Activated CD8-positive, alpha-beta memory T cell treated with anti-CD3 and anti-CD28 coated beads, Interleukin-2, amount 10 ng/mL, durations not matched to agents 7 days and 5 days (primary cell): ENCODE measurements at regions not wholly inside any gene's neighbourhood (a gene's known extent, or its start where the extent isn't known, plus 50 kb on each side); places are given as distances from the start of the nearest gene placed in this dataset.
"Not testable (repeated sequence)": the region's sequence is repeated elsewhere in the genome, so short reads cannot be mapped to it uniquely, and the experiment has no call there.

Source experiments
- ATAC-seq: fragments of 150-1000 bp; cut with Tn5 transposase; one replicate; pipeline ENCODE4 v1.10.0; 2021; ENCODE audit warnings: moderate library complexity
- CTCF ChIA-PET: fragments of 350-600 bp; sonication (Branson Sonifier 250); formaldehyde crosslinking; loops from one replicate; lab custom pipeline; 2021; ENCODE audit warnings: antibody characterized with exemption; lab: Charles Lee
- DNase-seq: peaks from one replicate; pipeline ENCODE4 v3.0.0-alpha.2; 2020
- H3K27ac Mint-ChIP-seq: one replicate; pipeline ENCODE4 v1.8.0; 2021; ENCODE audit warnings: mild to moderate bottlenecking, mixed read lengths
- H3K27me3 Mint-ChIP-seq: one replicate; pipeline ENCODE4 v1.8.0; 2021; ENCODE audit warnings: mixed read lengths
- H3K36me3 Mint-ChIP-seq: one replicate; pipeline ENCODE4 v1.8.0; 2021; ENCODE audit warnings: mild to moderate bottlenecking, mixed read lengths
- H3K4me1 Mint-ChIP-seq: one replicate; pipeline ENCODE4 v1.8.0; 2021; ENCODE audit warnings: mixed read lengths
- H3K4me3 Mint-ChIP-seq: one replicate; pipeline ENCODE4 v1.8.0; 2021; ENCODE audit warnings: mild to moderate bottlenecking, moderate library complexity, mixed read lengths
- H3K9me3 Mint-ChIP-seq: one replicate; pipeline ENCODE4 v1.8.0; 2022; ENCODE audit warnings: low read depth, mixed read lengths

- ATAC-seq: no peak
- H3K4me3 Mint-ChIP-seq: no peak overlapping the region
- CTCF ChIA-PET: no interaction called here
- no peaks in the 10 kb centered on the region for H3K4me1 Mint-ChIP-seq
- no peak for DNase-seq
- peaks cover 11% of the 10 kb centered on the region for H3K9me3 Mint-ChIP-seq
- peaks cover 6% of the 10 kb centered on the region for H3K27me3 Mint-ChIP-seq
- H3K27ac Mint-ChIP-seq: no peak overlapping the region
- H3K36me3 Mint-ChIP-seq: peaks cover 9% of the 10 kb centered on the region
Measured at GRCh38 chr21:35449846-35450245, 400.7 kb upstream of the RUNX1 start.

- H3K4me3 Mint-ChIP-seq: no peak overlapping the region
- ATAC-seq: no peak
- peaks cover 9% of the 10 kb centered on the region for H3K36me3 Mint-ChIP-seq
- no peak for DNase-seq
- peaks cover 11% of the 10 kb centered on the region for H3K9me3 Mint-ChIP-seq
- H3K4me1 Mint-ChIP-seq: no peaks in the 10 kb centered on the region
- peaks cover 14% of the 10 kb centered on the region for H3K27me3 Mint-ChIP-seq
- no peak overlapping the region for H3K27ac Mint-ChIP-seq
- CTCF ChIA-PET: no interaction called here
Measured at GRCh38 chr21:35448876-35449599, 399.9 kb upstream of the RUNX1 start.

GRCh38 chr21:35444391-35444790, 395.3 kb upstream of the RUNX1 start:
- H3K27ac Mint-ChIP-seq: no peak overlapping the region
- no peaks in the 10 kb centered on the region for H3K4me1 Mint-ChIP-seq
- H3K9me3 Mint-ChIP-seq: no peaks in the 10 kb centered on the region
- no peak overlapping the region for H3K4me3 Mint-ChIP-seq
- H3K36me3 Mint-ChIP-seq: no peaks in the 10 kb centered on the region
- CTCF ChIA-PET: no interaction called here
- peaks cover 26% of the 10 kb centered on the region for H3K27me3 Mint-ChIP-seq
- ATAC-seq (no peak), DNase-seq (no peak)

GRCh38 chr21:35441868-35442582, 392.9 kb upstream of the RUNX1 start:
- no peak overlapping the region for H3K4me3 Mint-ChIP-seq
- no peak overlapping the region for H3K27ac Mint-ChIP-seq
- peaks cover 41% of the 10 kb centered on the region for H3K27me3 Mint-ChIP-seq
- ATAC-seq: no peak
- no peaks in the 10 kb centered on the region for H3K9me3 Mint-ChIP-seq
- peaks cover 6% of the 10 kb centered on the region for H3K4me1 Mint-ChIP-seq
- DNase-seq: no peak
- CTCF ChIA-PET: interaction anchor here (1.6 kb wide), 1 partner anchor 749 kb away, joined by 4 read pairs; no protein-coding TSS in a partner anchor
- H3K36me3 Mint-ChIP-seq: no peaks in the 10 kb centered on the region

GRCh38 chr21:35438643-35439404, 389.7 kb upstream of the RUNX1 start:
- no peak for ATAC-seq
- no peaks in the 10 kb centered on the region for H3K36me3 Mint-ChIP-seq
- H3K4me3 Mint-ChIP-seq: no peak overlapping the region
- no peaks in the 10 kb centered on the region for H3K9me3 Mint-ChIP-seq
- CTCF ChIA-PET: no interaction called here
- H3K27ac Mint-ChIP-seq: no peak overlapping the region
- peaks cover 6% of the 10 kb centered on the region for H3K4me1 Mint-ChIP-seq
- peaks cover 48% of the 10 kb centered on the region for H3K27me3 Mint-ChIP-seq
- no peak for DNase-seq

GRCh38 chr21:35437941-35438340, 388.8 kb upstream of the RUNX1 start:
- ATAC-seq (no peak), DNase-seq (no peak)
- CTCF ChIA-PET: interaction anchor here (1.7 kb wide), 1 partner anchor 692 kb away, joined by 6 read pairs; no protein-coding TSS in a partner anchor
- H3K9me3 Mint-ChIP-seq: no peaks in the 10 kb centered on the region
- H3K36me3 Mint-ChIP-seq: no peaks in the 10 kb centered on the region
- H3K4me1 Mint-ChIP-seq: peaks cover 6% of the 10 kb centered on the region
- H3K27ac Mint-ChIP-seq: no peak overlapping the region
- no peak overlapping the region for H3K4me3 Mint-ChIP-seq
- H3K27me3 Mint-ChIP-seq: peaks cover 48% of the 10 kb centered on the region

GRCh38 chr21:35436899-35437298, 387.8 kb upstream of the RUNX1 start:
- H3K4me1 Mint-ChIP-seq: peaks cover 6% of the 10 kb centered on the region
- DNase-seq (no peak), ATAC-seq (no peak)
- no peak overlapping the region for H3K4me3 Mint-ChIP-seq
- peaks cover 45% of the 10 kb centered on the region for H3K27me3 Mint-ChIP-seq
- H3K27ac Mint-ChIP-seq: no peak overlapping the region
- H3K36me3 Mint-ChIP-seq: no peaks in the 10 kb centered on the region
- H3K9me3 Mint-ChIP-seq: no peaks in the 10 kb centered on the region
- CTCF ChIA-PET: interaction anchor here (0.7 to 1.7 kb wide), 2 partner anchors 119 to 691 kb away, joined by 4 to 6 read pairs; no protein-coding TSS in a partner anchor

- peaks cover 52% of the 10 kb centered on the region for H3K27me3 Mint-ChIP-seq
- H3K36me3 Mint-ChIP-seq, H3K27ac Mint-ChIP-seq, H3K4me1 Mint-ChIP-seq, H3K4me3 Mint-ChIP-seq, DNase-seq, H3K9me3 Mint-ChIP-seq, ATAC-seq, CTCF ChIA-PET: not testable (repeated sequence)
Measured at GRCh38 chr21:35432601-35433000, 383.5 kb upstream of the RUNX1 start.

GRCh38 chr21:35430260-35430659, 381.2 kb upstream of the RUNX1 start:
- DNase-seq (no peak), ATAC-seq (no peak)
- CTCF ChIA-PET: interaction anchor here (1.5 kb wide), 1 partner anchor 410 kb away, joined by 3 read pairs; no protein-coding TSS in a partner anchor
- no peaks in the 10 kb centered on the region for H3K9me3 Mint-ChIP-seq
- no peak overlapping the region for H3K4me3 Mint-ChIP-seq
- no peak overlapping the region for H3K27ac Mint-ChIP-seq
- peaks cover 55% of the 10 kb centered on the region for H3K27me3 Mint-ChIP-seq
- no peaks in the 10 kb centered on the region for H3K36me3 Mint-ChIP-seq
- peaks cover 14% of the 10 kb centered on the region for H3K4me1 Mint-ChIP-seq

GRCh38 chr21:35428937-35429336, 379.8 kb upstream of the RUNX1 start:
- Mint-ChIP-seq H3K4me1 (peaks cover 14% of the 10 kb centered on the region), H3K27ac (no peak overlapping the region), H3K4me3 (no peak overlapping the region), H3K27me3 (peaks cover 45% of the 10 kb centered on the region), H3K9me3 (no peaks in the 10 kb centered on the region), H3K36me3 (no peaks in the 10 kb centered on the region)
- DNase-seq (no peak), ATAC-seq (no peak)
- CTCF ChIA-PET: no interaction called here

- no peak for ATAC-seq
- no peak overlapping the region for H3K4me3 Mint-ChIP-seq
- no peak overlapping the region for H3K27ac Mint-ChIP-seq
- H3K27me3 Mint-ChIP-seq: peaks cover 46% of the 10 kb centered on the region
- peaks cover 14% of the 10 kb centered on the region for H3K4me1 Mint-ChIP-seq
- no peaks in the 10 kb centered on the region for H3K9me3 Mint-ChIP-seq
- CTCF ChIA-PET: no interaction called here
- no peaks in the 10 kb centered on the region for H3K36me3 Mint-ChIP-seq
- DNase-seq: no peak
Measured at GRCh38 chr21:35428489-35428888, 379.4 kb upstream of the RUNX1 start.

- H3K36me3 Mint-ChIP-seq: no peaks in the 10 kb centered on the region
- peaks cover 47% of the 10 kb centered on the region for H3K27me3 Mint-ChIP-seq
- H3K4me1 Mint-ChIP-seq: peaks cover 14% of the 10 kb centered on the region
- no peak overlapping the region for H3K4me3 Mint-ChIP-seq
- no peak overlapping the region for H3K27ac Mint-ChIP-seq
- CTCF ChIA-PET: no interaction called here
- no peaks in the 10 kb centered on the region for H3K9me3 Mint-ChIP-seq
- no peak for ATAC-seq
- no peak for DNase-seq
Measured at GRCh38 chr21:35428001-35428320, 378.9 kb upstream of the RUNX1 start.

- H3K4me1 Mint-ChIP-seq: peaks cover 14% of the 10 kb centered on the region
- no peak overlapping the region for H3K4me3 Mint-ChIP-seq
- DNase-seq (no peak), ATAC-seq (no peak)
- H3K9me3 Mint-ChIP-seq: no peaks in the 10 kb centered on the region
- CTCF ChIA-PET: no interaction called here
- H3K27ac Mint-ChIP-seq: no peak overlapping the region
- no peaks in the 10 kb centered on the region for H3K36me3 Mint-ChIP-seq
- peaks cover 47% of the 10 kb centered on the region for H3K27me3 Mint-ChIP-seq
Measured at GRCh38 chr21:35427320-35428000, 378.4 kb upstream of the RUNX1 start.
